Endothelial cell of umbilical vein (primary cell): ENCODE measurements at regions not wholly inside any gene's neighbourhood (a gene's known extent, or its start where the extent isn't known, plus 50 kb on each side); places are given as distances from the start of the nearest gene placed in this dataset.
"Not testable (repeated sequence)": the region's sequence is repeated elsewhere in the genome, so short reads cannot be mapped to it uniquely, and the experiment has no call there.

ENCODE experiments used
- BruUV-seq: library from RNA; stranded (reverse); fragments of 400-500 nt; replicated peaks from 2 replicates; lab custom pipeline; 2021; lab: Mats Ljungman, UMichigan
- CTCF ChIA-PET: fragments of 300-600, 350-600 bp; sonication (Branson Sonifier 250); formaldehyde crosslinking; loops from one replicate; lab custom pipeline; 2021; ENCODE audit warnings: antibody characterized with exemption, inconsistent platforms; lab: Charles Lee
- POLR2A ChIA-PET: fragments of 300-600, 350-600 bp; sonication (Branson Sonifier 250); formaldehyde crosslinking; loops from one replicate; lab custom pipeline; 2021; ENCODE audit warnings: antibody characterized with exemption, inconsistent platforms; lab: Charles Lee
- DNase-seq: peaks from one replicate; pipeline ENCODE4 v3.0.0-alpha.2; 2011; ENCODE audit warnings: low read depth, low spot score
- FAIRE-seq: peaks from 2 replicates; lab custom pipeline; 2011; peaks lifted over from hg19 to GRCh38; lab: Jason Lieb, UNC
- H2AFZ ChIP-seq: 2 replicates; pipeline ENCODE4 v1.6.0; 2012; ENCODE audit warnings: low read depth, low read length, control low read depth, inconsistent platforms
- H3K27ac ChIP-seq: 2 replicates; pipeline ENCODE4 v1.5.1; 2011; ENCODE audit warnings: low read depth, mild to moderate bottlenecking, control low read depth, low read length, moderate library complexity; ENCODE audit not compliant: insufficient read depth
- H3K27me3 ChIP-seq, 2 experiments: 2 replicates each; pipeline versions ENCODE4 v1.6.0 to v1.6.1; 2011; ENCODE audit warnings: low read length in 2 of 2, mixed read lengths in 1 of 2; ENCODE audit not compliant: control insufficient read depth in 2 of 2, insufficient read depth in 2 of 2
- H3K36me3 ChIP-seq, 2 experiments: 2 replicates in 1 of 2; 3 replicates in 1 of 2; pipeline ENCODE4 v1.5.1; 2011; ENCODE audit warnings: low read length in 2 of 2, mild to moderate bottlenecking in 1 of 2, moderate library complexity in 1 of 2; ENCODE audit not compliant: control insufficient read depth in 2 of 2, insufficient read depth in 2 of 2; ENCODE audit errors: extremely low read depth in 1 of 2
- H3K4me1 ChIP-seq: 3 replicates; pipeline ENCODE4 v1.5.1; 2011; ENCODE audit warnings: mild to moderate bottlenecking, low read length; ENCODE audit not compliant: control insufficient read depth, insufficient read depth; ENCODE audit errors: extremely low read depth
- H3K4me2 ChIP-seq: 2 replicates; pipeline ENCODE4 v1.6.1; 2011; ENCODE audit warnings: low read length, control low read depth, mixed read lengths; ENCODE audit not compliant: insufficient read depth
- H3K4me3 ChIP-seq, 3 experiments: fragments of 200-600 bp in 1 of 3; sonication (generic), shearing (Covaris generic) in 1 of 3; replicated peaks in 1 of 3; 2 replicates each; pipeline ENCODE4 v1.5.1; 2011 to 2016; ENCODE audit warnings: control low read depth in 3 of 3, low read length in 3 of 3, mild to moderate bottlenecking in 2 of 3, inconsistent platforms in 1 of 3, low read depth in 1 of 3, moderate library complexity in 1 of 3; ENCODE audit not compliant: insufficient read depth in 1 of 3
- H3K79me2 ChIP-seq: 2 replicates; pipeline ENCODE4 v1.6.0; 2012; ENCODE audit warnings: low read length, inconsistent platforms; ENCODE audit not compliant: control insufficient read depth, insufficient read depth
- H3K9ac ChIP-seq: replicated peaks from 2 replicates; pipeline ENCODE3; 2011; ENCODE audit warnings: low read length, control low read depth; ENCODE audit not compliant: insufficient read depth; ENCODE audit errors: extremely low read depth
- H3K9me1 ChIP-seq: replicated peaks from 3 replicates; pipeline ENCODE4 v1.6.0; 2011; ENCODE audit warnings: mild to moderate bottlenecking, low read length; ENCODE audit not compliant: control insufficient read depth, insufficient read depth; ENCODE audit errors: extremely low read depth
- H3K9me3 ChIP-seq: replicated peaks from 2 replicates; pipeline ENCODE4 v1.5.1; 2012; ENCODE audit warnings: low read length, inconsistent platforms; ENCODE audit not compliant: control insufficient read depth, insufficient read depth
- H4K20me1 ChIP-seq: replicated peaks from 2 replicates; pipeline ENCODE3; 2011; ENCODE audit warnings: mild to moderate bottlenecking, low read length; ENCODE audit not compliant: control insufficient read depth, insufficient read depth; ENCODE audit errors: extremely low read depth
- EZH2 ChIP-seq: IDR thresholded peaks from 2 replicates; pipeline ENCODE4 v1.6.1; 2012; ENCODE audit warnings: borderline replicate concordance, low read depth, mild to moderate bottlenecking, moderate library complexity, low read length, inconsistent platforms; ENCODE audit not compliant: severe bottlenecking
- FOS ChIP-seq: IDR thresholded peaks from 2 replicates; pipeline ENCODE4 v1.6.1; 2011; ENCODE audit warnings: mild to moderate bottlenecking, low read length, moderate library complexity, borderline replicate concordance; ENCODE audit not compliant: insufficient read depth
- MYC ChIP-seq: IDR thresholded peaks from one replicate; pipeline ENCODE4 v1.6.1; 2011; ENCODE audit warnings: mild to moderate bottlenecking, low read depth, low read length
- dilution Hi-C: fragments of 300-500 bp; cut with MboI; formaldehyde crosslinking; loops from one replicate; pipeline ENCODE4 v1.15.0; 2019; ENCODE audit warnings: low sequenced_read_pairs; ENCODE audit not compliant: extremely low pct_ligation_motif_present
- intact Hi-C: fragments of 100-400 bp; cut with micrococcal nuclease; formaldehyde crosslinking; loops from one replicate; pipeline ENCODE4 v1.10.0; 2022
- TF ChIP-seq, protein P1 (sequence below), 2 donors: IDR thresholded peaks; 1 replicate in 1 of 2; 2 replicates in 1 of 2; pipeline ENCODE4 v1.5.1; 2011; ENCODE audit warnings: low read length in 2 of 2, mild to moderate bottlenecking in 2 of 2, moderate library complexity in 2 of 2, control low read depth in 1 of 2, inconsistent platforms in 1 of 2, low read depth in 1 of 2; ENCODE audit not compliant: insufficient read depth in 1 of 2; ENCODE audit errors: extremely low read depth in 1 of 2

GRCh38 chr7:69445541-69445940, 152.7 kb upstream of the AUTS2 start:
- dilution Hi-C loops (no loop called here), intact Hi-C loops (no loop called here)
- ChIA-PET POLR2A (no interaction called here), CTCF (no interaction called here)
- no TSS peak for BruUV-seq
- no peak for TF ChIP-seq FOS
- no peak for TF ChIP-seq MYC
- no peak for TF ChIP-seq EZH2
- TF ChIP-seq, protein P1, sequence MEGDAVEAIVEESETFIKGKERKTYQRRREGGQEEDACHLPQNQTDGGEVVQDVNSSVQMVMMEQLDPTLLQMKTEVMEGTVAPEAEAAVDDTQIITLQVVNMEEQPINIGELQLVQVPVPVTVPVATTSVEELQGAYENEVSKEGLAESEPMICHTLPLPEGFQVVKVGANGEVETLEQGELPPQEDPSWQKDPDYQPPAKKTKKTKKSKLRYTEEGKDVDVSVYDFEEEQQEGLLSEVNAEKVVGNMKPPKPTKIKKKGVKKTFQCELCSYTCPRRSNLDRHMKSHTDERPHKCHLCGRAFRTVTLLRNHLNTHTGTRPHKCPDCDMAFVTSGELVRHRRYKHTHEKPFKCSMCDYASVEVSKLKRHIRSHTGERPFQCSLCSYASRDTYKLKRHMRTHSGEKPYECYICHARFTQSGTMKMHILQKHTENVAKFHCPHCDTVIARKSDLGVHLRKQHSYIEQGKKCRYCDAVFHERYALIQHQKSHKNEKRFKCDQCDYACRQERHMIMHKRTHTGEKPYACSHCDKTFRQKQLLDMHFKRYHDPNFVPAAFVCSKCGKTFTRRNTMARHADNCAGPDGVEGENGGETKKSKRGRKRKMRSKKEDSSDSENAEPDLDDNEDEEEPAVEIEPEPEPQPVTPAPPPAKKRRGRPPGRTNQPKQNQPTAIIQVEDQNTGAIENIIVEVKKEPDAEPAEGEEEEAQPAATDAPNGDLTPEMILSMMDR (IDR thresholded peaks at IDR 0.05; ENCODE audit: extremely low read depth in 1 of 2, insufficient read depth in 1 of 2, low read depth in 1 of 2, low read length in 2 of 2) = no peak
- Histone ChIP-seq H3K4me3 (no peak overlapping the region), H3K4me2 (no peak overlapping the region), H3K9ac (no peak overlapping the region), H3K36me3 (no peaks in the 10 kb centered on the region), H3K27ac (no peak overlapping the region), H4K20me1 (no peaks in the 10 kb centered on the region), H3K9me1 (no peaks in the 10 kb centered on the region), H3K79me2 (no peaks in the 10 kb centered on the region), H3K27me3 (no peaks in the 10 kb centered on the region), H3K9me3 (peaks cover 6% of the 10 kb centered on the region), H2AFZ (no peak overlapping the region), H3K4me1 (no peaks in the 10 kb centered on the region)
- no peak for DNase-seq
- FAIRE-seq = no peak

DNA sequence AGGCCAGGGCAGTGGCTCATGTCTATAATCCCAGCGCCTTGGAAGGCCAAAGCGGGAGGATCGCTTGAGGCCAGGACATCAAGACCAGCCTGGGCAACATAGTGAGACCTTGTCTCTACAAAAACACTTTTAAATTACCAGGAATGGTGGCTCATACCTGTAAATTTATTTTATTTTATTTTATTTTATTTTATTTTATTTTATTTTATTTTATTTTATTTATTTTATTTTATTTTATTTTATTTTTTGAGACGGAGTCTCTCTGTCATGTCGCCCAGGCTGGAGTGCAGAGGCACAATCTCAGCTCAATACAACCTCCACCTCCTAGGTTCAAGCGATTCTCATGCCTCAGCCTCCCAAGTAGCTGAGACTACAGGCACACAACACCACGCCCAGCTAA, 152.1 kb upstream of the AUTS2 start:
- not testable (repeated sequence) for H3K4me1 ChIP-seq, BruUV-seq

More for the DNA sequence above, 152.1 kb upstream of the AUTS2 start:
- H4K20me1 ChIP-seq, H3K79me2 ChIP-seq, H2AFZ ChIP-seq, H3K4me2 ChIP-seq, H3K4me3 ChIP-seq, H3K27me3 ChIP-seq, POLR2A ChIA-PET, dilution Hi-C loops, H3K9me1 ChIP-seq, intact Hi-C loops, H3K9me3 ChIP-seq, H3K36me3 ChIP-seq, FAIRE-seq, CTCF ChIA-PET, H3K27ac ChIP-seq, DNase-seq, H3K9ac ChIP-seq: not testable (repeated sequence)
